ENCODE measurements at regions not wholly inside any gene's neighbourhood (a gene's known extent, or its start where the extent isn't known, plus 50 kb on each side); places are given as distances from the start of the nearest gene placed in this dataset.

DNA sequence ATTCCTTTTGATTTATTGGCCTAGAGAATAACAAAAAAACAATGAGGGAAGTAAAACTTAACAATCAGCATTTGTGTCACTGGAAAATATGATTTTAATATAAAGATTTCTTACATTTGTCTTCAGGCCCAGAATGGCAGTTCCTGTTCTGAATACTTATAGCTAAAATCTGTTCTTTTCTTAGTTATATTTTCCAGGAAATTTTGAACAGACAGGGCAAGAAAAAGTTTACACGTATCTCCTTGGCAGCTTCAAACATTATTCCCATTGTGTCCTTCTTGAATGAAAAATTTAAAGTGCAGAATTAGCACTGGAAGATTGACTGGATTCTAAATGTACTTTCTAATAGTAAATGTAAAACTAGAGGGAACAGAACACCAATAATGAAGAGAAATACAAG, 1454.0 kb upstream of the PIK3C3 start:
- TF ChIP-seq, protein P1, sequence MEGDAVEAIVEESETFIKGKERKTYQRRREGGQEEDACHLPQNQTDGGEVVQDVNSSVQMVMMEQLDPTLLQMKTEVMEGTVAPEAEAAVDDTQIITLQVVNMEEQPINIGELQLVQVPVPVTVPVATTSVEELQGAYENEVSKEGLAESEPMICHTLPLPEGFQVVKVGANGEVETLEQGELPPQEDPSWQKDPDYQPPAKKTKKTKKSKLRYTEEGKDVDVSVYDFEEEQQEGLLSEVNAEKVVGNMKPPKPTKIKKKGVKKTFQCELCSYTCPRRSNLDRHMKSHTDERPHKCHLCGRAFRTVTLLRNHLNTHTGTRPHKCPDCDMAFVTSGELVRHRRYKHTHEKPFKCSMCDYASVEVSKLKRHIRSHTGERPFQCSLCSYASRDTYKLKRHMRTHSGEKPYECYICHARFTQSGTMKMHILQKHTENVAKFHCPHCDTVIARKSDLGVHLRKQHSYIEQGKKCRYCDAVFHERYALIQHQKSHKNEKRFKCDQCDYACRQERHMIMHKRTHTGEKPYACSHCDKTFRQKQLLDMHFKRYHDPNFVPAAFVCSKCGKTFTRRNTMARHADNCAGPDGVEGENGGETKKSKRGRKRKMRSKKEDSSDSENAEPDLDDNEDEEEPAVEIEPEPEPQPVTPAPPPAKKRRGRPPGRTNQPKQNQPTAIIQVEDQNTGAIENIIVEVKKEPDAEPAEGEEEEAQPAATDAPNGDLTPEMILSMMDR (IDR thresholded peaks at IDR 0.05; ENCODE audit: insufficient read depth, low read depth, low read length) = no peak
- TF ChIP-seq EZH2 (IDR thresholded peaks at IDR 0.05; ENCODE audit: insufficient read depth, low read length) = no peak
